Tibial nerve (tissue), 4 donors: ENCODE measurements at regions not wholly inside any gene's neighbourhood (a gene's known extent, or its start where the extent isn't known, plus 50 kb on each side); places are given as distances from the start of the nearest gene placed in this dataset.

ENCODE experiments used
- DNase-seq, 2 donors: peaks; one replicate each; pipeline ENCODE4 v3.0.0-alpha.2; 2019; ENCODE audit warnings: low spot score in 2 of 2
- H3K27ac ChIP-seq, 4 donors: fragments of 200-600 bp; sonication (generic) in 3 of 4; one replicate each; pipeline ENCODE4 v1.5.1; 2017 to 2019; ENCODE audit warnings: mild to moderate bottlenecking in 1 of 4
- H3K27me3 ChIP-seq, 2 donors: fragments of 200-600 bp; sonication (generic) in 1 of 2; one replicate each; pipeline versions ENCODE4 v1.5.1 to v1.6.0; 2017 to 2019
- H3K36me3 ChIP-seq, 3 donors: fragments of 200-600 bp; sonication (generic); one replicate each; pipeline ENCODE4 v1.5.1; 2018 to 2019
- H3K4me1 ChIP-seq, 4 donors: fragments of 200-600 bp; sonication (generic) in 3 of 4; one replicate each; pipeline ENCODE4 v1.5.1; 2017 to 2019
- H3K4me3 ChIP-seq, 4 donors: fragments of 200-600 bp; sonication (generic) in 3 of 4; one replicate each; pipeline ENCODE4 v1.5.1; 2017 to 2019; ENCODE audit warnings: mild to moderate bottlenecking in 1 of 4, moderate library complexity in 1 of 4
- H3K9me3 ChIP-seq, 4 donors: fragments of 200-600 bp; sonication (generic) in 3 of 4; one replicate each; pipeline ENCODE4 v1.5.1; 2017 to 2019
- CTCF ChIP-seq, 5 experiments: fragments of 200-600 bp in 3 of 5; fragments of 450-650 bp in 2 of 5; sonication (generic) in 3 of 5; IDR thresholded peaks; one replicate each; pipeline ENCODE4 v1.5.1; 2016 to 2019; ENCODE audit warnings: antibody characterized with exemption in 5 of 5, mild to moderate bottlenecking in 3 of 5, moderate library complexity in 2 of 5
- EP300 ChIP-seq, 2 donors: sonication (generic); formaldehyde crosslinking; IDR thresholded peaks; one replicate each; pipeline ENCODE4 v1.6.1; 2017; ENCODE audit warnings: antibody characterized with exemption in 2 of 2, mild to moderate bottlenecking in 1 of 2
- POLR2A ChIP-seq, 2 donors: fragments of 450-650 bp; IDR thresholded peaks; one replicate each; pipeline ENCODE4 v1.6.1; 2017; ENCODE audit warnings: antibody characterized with exemption in 2 of 2, mild to moderate bottlenecking in 2 of 2, moderate library complexity in 2 of 2
- whole genome bisulfite sequencing, 2 donors: methylation state at CpG; one replicate each; pipeline ENCODE4 v1.1.5; 2018; 5-methylcytosine and 5-hydroxymethylcytosine counted together

- no peaks in the 10 kb centered on the region for H3K36me3 ChIP-seq
Measured at GRCh38 chr14:48384821-48385220, 709.4 kb upstream of the MDGA2 start.

GRCh38 chr14:48382961-48383360, 707.6 kb upstream of the MDGA2 start:
- Histone ChIP-seq H3K4me1 (no peaks in the 10 kb centered on the region), H3K27me3 (no peaks in the 10 kb centered on the region), H3K4me3 (no peak overlapping the region), H3K27ac (no peak overlapping the region), H3K36me3 (no peaks in the 10 kb centered on the region), H3K9me3 (no peaks in the 10 kb centered on the region)
- DNase-seq, result no peak
- TF ChIP-seq CTCF (IDR thresholded peaks at IDR 0.05) (no peak), POLR2A (IDR thresholded peaks at IDR 0.05) (no peak), EP300 (IDR thresholded peaks at IDR 0.05) (no peak)
- 89 to 92% methylated on average over 13 of the region's 13 CpGs for WGBS, 2 donors

More at GRCh38 chr14:48384821-48385220, 709.4 kb upstream of the MDGA2 start:
- Histone ChIP-seq H3K9me3 (no peaks in the 10 kb centered on the region), H3K4me1 (no peaks in the 10 kb centered on the region), H3K4me3 (no peak overlapping the region), H3K27ac (no peak overlapping the region), H3K27me3 (no peaks in the 10 kb centered on the region)
- TF ChIP-seq CTCF (IDR thresholded peaks at IDR 0.05) (no peak), EP300 (IDR thresholded peaks at IDR 0.05) (no peak), POLR2A (IDR thresholded peaks at IDR 0.05) (no peak)
- 44 to 79% methylated on average over 1 of the region's 1 CpG for WGBS, 2 donors
- no peak for DNase-seq

GRCh38 chr14:48378541-48378940, 703.1 kb upstream of the MDGA2 start:
- no peak overlapping the region for H3K4me3 ChIP-seq
- 90 to 100% methylated on average over 1 of the region's 1 CpG for WGBS, 2 donors
- no peaks in the 10 kb centered on the region for H3K36me3 ChIP-seq
- no peak overlapping the region for H3K27ac ChIP-seq
- H3K4me1 ChIP-seq, result no peaks in the 10 kb centered on the region
- H3K27me3 ChIP-seq, result no peaks in the 10 kb centered on the region
- DNase-seq, result no peak
- H3K9me3 ChIP-seq, result no peaks in the 10 kb centered on the region
- no peak for TF ChIP-seq CTCF (IDR thresholded peaks at IDR 0.05)
- no peak for TF ChIP-seq EP300 (IDR thresholded peaks at IDR 0.05)
- TF ChIP-seq POLR2A (IDR thresholded peaks at IDR 0.05), result no peak

GRCh38 chr14:48373981-48374380, 698.6 kb upstream of the MDGA2 start:
- no peak for TF ChIP-seq POLR2A (IDR thresholded peaks at IDR 0.05)
- TF ChIP-seq CTCF (IDR thresholded peaks at IDR 0.05), result no peak
- no peak for TF ChIP-seq EP300 (IDR thresholded peaks at IDR 0.05)
- H3K9me3 ChIP-seq, result no peaks in the 10 kb centered on the region
- H3K27ac ChIP-seq, result no peak overlapping the region
- H3K27me3 ChIP-seq, result no peaks in the 10 kb centered on the region
- H3K4me3 ChIP-seq, result no peak overlapping the region
- no peaks in the 10 kb centered on the region for H3K36me3 ChIP-seq
- no peaks in the 10 kb centered on the region for H3K4me1 ChIP-seq
- no peak for DNase-seq
- WGBS, 2 donors, result 35 to 36% methylated on average over 3 of the region's 3 CpGs

- DNase-seq, result no peak
- TF ChIP-seq POLR2A (IDR thresholded peaks at IDR 0.05), result no peak
- no peak for TF ChIP-seq EP300 (IDR thresholded peaks at IDR 0.05)
- TF ChIP-seq CTCF (IDR thresholded peaks at IDR 0.05), result no peak
- H3K9me3 ChIP-seq, result no peaks in the 10 kb centered on the region
- no peaks in the 10 kb centered on the region for H3K4me1 ChIP-seq
- 70 to 71% methylated on average over 2 of the region's 2 CpGs for WGBS, 2 donors
- no peak overlapping the region for H3K4me3 ChIP-seq
- H3K27ac ChIP-seq, result no peak overlapping the region
- H3K36me3 ChIP-seq, result no peaks in the 10 kb centered on the region
- H3K27me3 ChIP-seq, result no peaks in the 10 kb centered on the region
Measured at GRCh38 chr14:48350971-48351370, 675.6 kb upstream of the MDGA2 start.
